ENCODE measurements at regions not wholly inside any gene's neighbourhood (a gene's known extent, or its start where the extent isn't known, plus 50 kb on each side); places are given as distances from the start of the nearest gene placed in this dataset.
"Not testable (repeated sequence)": the region's sequence is repeated elsewhere in the genome, so short reads cannot be mapped to it uniquely, and the experiment has no call there.

DNA sequence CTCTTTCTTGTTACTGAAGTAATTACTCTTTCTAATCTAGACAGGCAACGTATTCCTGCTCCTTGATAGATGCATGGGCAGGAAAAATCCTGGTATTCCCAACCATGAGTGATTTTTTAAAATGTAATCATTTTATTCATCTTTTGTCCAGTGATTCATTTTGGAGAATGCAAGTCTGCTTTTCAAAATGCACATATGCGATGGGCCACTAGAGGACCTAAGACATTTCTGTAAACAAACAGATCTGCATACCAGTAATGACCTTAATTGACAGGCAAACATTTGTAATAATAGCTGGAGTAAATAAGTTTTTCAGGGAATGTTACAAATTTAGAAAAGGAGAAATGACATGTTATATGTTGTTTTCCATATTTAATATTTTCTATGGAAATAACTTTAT, 1167.6 kb downstream of the JRKL start:
- DNase-seq (ENCODE audit: low spot score): no peak

- DNase-seq (ENCODE audit: low spot score): no peak
Observed at GRCh38 chr11:97567801-97568200, 1178.0 kb downstream of the JRKL start.

DNA sequence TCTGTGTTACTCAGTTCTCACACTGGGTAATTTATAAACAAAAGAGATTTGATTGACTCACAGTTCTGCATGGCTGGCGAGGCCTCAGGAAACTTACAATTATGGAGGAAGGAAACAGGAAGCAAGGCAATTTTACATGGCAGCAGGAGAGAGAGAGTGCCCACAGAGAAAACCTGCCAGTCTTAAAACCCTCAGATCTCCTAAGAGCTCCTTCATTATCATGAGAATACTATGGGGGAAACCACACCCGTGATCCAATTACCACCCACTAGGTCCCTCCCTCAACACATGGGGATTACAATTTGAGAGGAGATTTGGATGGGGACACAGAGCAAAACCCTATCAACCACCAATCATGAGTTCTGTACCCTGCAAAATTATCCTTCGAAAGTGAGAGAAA, 1180.8 kb downstream of the JRKL start:
- DNase-seq (ENCODE audit: low spot score): no peak

GRCh38 chr11:97573771-97574170, 1184.0 kb downstream of the JRKL start:
- DNase-seq (ENCODE audit: low spot score): not testable (repeated sequence)

GRCh38 chr11:97574976-97575665, 1185.3 kb downstream of the JRKL start:
- no peak for DNase-seq (ENCODE audit: low spot score)

GRCh38 chr11:97607291-97608000, 1217.6 kb downstream of the JRKL start:
- no peak for DNase-seq (ENCODE audit: low spot score)

- DNase-seq (ENCODE audit: low spot score): no peak
Observed at GRCh38 chr11:97610000-97610399, 1220.2 kb downstream of the JRKL start.

DNA sequence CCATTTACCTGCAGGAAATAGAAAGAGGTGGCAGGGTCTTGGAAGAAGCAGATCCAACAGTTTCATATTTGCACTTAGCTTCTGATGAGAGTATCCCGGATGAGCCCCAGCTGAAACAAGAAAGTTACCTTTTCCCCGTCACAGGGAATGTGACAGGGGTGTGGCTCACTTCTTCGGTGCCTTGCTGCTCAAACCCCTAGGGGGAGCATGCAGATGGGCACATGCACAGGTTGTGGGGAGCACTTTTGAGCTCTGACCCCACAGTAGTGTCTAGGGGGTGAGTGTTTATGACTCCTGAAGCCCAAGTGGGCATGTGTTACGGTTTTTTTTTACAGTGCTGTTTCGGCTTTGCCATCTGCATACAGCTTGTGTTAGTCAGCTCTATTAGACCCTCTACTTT, 1221.0 kb downstream of the JRKL start:
- DNase-seq (ENCODE audit: low spot score): no peak

DNA sequence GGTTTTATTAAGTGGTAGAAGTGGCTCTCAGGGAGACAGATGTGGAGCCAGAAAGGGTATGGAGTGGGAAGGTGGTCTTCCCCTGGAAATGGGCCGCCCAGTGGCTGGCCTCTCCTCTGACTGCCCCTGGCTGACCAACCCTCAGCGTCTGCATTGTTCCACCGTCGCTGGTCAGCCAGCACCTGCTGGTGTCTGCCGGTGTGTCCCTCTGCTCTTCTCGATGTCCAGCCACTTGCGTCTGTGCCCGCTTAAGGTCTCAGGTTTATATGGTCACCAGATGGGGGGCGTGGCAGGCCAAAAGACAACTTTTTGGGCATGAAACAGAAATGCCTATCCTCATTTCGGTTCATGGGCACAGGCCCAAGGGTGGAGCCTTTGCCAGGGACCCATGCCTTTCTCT, 1221.5 kb downstream of the JRKL start:
- no peak for DNase-seq (ENCODE audit: low spot score)

GRCh38 chr11:97614606-97615005, 1224.8 kb downstream of the JRKL start:
- no peak for DNase-seq (ENCODE audit: low spot score)

DNA sequence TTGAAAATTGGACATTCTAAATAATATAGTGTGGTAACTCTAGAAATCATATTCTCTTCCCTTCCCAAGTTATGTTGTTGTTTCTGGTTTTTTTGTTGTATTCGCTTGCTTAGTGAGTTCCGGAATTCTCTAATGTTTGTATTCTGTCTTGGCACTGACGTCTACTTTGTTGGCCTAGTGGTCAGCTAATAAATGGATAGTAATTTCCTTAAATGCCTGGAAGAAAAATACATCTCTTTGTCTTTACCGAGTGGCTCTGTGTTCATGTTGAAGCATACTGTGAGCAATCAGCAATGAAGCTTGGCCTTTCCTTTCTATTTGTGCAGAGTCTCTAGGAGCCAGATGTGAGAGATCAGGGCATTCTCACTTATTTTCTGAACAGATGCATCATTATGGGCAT, 1225.7 kb downstream of the JRKL start:
- no peak for DNase-seq (ENCODE audit: low spot score)

DNA sequence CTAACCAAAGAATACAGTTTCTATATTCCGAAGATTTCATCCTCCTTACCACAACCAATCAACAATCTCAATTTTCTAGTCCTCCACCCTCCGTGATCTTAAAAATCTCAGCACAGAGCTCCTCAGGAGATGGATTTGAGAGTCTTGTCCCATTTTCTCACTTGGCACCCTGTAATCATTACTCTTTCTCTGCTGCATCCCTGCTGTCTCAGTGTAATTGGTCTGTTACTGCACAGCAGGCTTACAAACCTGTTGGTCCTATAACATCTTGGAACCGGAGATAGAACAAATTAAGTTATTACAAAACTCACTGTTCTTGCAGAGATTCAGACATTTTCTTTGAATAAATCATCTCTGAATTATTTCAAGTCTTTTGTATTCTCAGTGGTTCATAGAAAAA, 1227.2 kb downstream of the JRKL start:
- DNase-seq (ENCODE audit: low spot score): no peak

GRCh38 chr11:97620007-97620406, 1230.2 kb downstream of the JRKL start:
- no peak for DNase-seq (ENCODE audit: low spot score)

DNA sequence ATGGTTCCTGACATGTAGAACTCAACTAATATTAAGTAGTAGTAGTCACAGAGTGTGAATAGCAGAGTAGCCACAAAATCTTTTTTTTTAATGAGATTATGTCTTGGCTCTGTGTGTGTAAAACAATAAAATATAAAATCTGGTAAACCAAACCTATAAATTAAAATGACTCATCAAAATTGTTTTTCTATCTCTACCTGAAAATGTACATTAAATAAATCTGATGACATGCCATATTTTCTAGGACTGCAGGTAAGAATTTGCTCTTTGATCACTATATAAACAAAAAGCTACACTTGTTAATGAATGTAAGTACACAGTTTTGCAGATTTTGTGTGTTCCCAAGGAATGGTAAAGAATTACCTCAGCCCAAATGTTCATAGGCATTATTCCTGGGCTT, 1231.5 kb downstream of the JRKL start:
- no peak for DNase-seq (ENCODE audit: low spot score)

GRCh38 chr11:97622795-97623194, 1233.0 kb downstream of the JRKL start:
- no peak for DNase-seq (ENCODE audit: low spot score)

DNA sequence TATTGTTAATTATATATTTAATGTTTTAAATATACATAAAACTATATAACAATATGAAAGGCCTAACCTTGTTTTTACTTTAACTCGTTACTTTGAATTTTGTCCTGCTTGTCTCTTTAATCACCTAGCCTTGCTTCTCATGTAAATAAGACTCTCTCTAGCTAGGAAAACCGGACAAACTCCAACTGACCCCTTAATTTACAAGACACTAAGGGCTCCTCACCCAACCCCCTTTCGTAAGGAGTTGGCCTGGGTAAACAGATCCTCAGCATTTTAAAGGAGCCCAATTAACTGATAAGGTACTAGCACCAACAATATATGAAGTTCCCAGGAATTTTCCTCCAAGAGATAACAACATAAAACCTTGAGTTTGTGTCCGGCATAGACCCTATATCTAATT, 1246.9 kb downstream of the JRKL start:
- DNase-seq (ENCODE audit: low spot score): not testable (repeated sequence)

DNA sequence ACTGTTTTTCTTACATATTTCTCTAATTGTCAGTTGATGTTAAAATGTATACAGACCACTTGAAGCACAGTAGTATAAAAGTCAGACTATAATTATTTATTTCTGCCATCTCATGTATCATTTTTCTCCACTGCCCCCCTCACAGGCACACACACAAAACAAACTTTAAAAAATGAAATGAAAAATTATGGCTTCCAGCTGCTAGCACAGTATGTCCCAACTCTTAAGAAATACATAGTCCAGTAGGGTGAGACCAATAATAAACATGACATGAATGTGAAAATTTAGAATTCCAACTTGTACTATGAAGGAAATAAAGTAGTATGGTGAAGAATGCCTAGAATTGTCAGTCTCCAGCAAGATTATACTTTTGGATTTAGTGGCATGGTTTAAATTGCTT, 1247.9 kb downstream of the JRKL start:
- no peak for DNase-seq (ENCODE audit: low spot score)

DNA sequence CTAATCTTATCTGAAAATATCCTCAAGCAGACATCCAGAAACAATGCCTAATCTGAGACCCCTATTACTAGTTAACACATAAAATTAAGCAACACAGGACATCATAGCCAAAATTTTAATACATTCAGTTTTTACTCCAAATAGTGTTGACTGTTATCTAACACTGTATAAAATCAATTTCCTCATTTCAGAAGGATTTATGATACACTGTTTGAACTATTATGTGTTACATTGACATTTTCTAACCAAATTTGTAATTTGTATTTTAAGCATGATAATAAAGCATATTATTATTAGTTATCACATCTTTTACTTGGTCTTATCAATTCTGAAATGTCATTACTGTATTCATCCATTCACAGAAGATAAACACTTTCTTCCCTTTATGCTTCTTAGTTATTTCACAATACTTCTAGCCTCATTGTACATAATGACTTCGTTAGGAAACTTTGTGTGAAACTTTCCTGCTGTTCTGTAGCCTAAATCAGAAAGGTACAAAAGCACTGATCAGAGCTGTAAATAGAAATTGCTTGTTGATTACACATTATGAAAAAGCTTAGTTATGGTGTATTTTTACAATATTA, 1248.9 kb downstream of the JRKL start:
- no peak for DNase-seq (ENCODE audit: low spot score)

- DNase-seq (ENCODE audit: low spot score): no peak
Observed at GRCh38 chr11:97641988-97642387, 1252.2 kb downstream of the JRKL start.

- DNase-seq (ENCODE audit: low spot score): no peak
Observed at GRCh38 chr11:97645736-97646135, 1255.9 kb downstream of the JRKL start.

DNA sequence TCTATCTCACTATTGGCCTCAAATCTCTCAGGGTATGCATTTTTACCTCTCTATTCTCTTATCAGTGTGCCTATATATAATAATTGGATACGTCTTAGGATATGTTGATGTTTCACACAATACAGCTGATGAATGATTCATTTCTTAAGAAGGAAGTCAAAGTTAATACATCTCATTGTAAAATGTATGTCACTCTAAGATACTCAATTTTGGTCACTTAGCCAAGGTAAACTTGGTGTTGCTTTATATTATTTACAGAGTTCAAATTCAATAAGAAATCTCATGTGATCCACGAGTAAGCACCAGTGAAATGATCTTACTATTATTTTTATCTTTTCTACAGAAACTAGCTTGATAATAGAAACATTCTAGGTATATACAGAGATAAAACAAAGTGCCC, 1266.5 kb downstream of the JRKL start:
- no peak for DNase-seq (ENCODE audit: low spot score)

GRCh38 chr11:97657852-97658251, 1268.0 kb downstream of the JRKL start:
- DNase-seq (ENCODE audit: low spot score): no peak

GRCh38 chr11:97667057-97667456, 1277.2 kb downstream of the JRKL start:
- no peak for DNase-seq (ENCODE audit: low spot score)

DNA sequence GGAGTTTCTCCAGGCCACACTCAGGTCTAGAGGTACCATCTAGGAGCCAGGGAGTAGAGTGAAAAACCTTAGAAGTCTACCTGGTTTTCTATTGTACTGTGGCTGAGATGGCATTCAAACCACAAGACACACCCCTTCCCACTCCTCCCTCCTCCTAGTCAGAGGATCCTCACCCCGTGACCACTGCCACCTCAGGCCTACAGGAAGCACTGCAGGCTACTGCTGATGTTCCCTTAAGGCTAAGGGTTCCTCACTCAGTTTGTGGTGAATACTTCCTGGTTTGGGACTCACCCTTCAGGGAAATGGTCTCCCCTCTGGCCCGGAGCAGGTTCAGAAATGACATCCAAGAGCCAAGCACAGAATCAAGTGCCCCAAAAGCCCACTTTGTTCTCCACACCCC, 1293.9 kb downstream of the JRKL start:
- no peak for DNase-seq (ENCODE audit: low spot score)

All from HuH-7 (cell line).